Lung (tissue), 11 donors: ENCODE measurements at regions not wholly inside any gene's neighbourhood (a gene's known extent, or its start where the extent isn't known, plus 50 kb on each side); places are given as distances from the start of the nearest gene placed in this dataset.

Experiments used
- ATAC-seq: fragments of 200-7000 bp; cut with Tn5 transposase; one replicate; pipeline ENCODE4 v1.9.1; 2020; ENCODE audit warnings: moderate number of reproducible peaks; ENCODE audit not compliant: insufficient read depth, low FRiP score
- DNase-seq, 3 donors: peaks; one replicate each; pipeline ENCODE4 v3.0.0-alpha.2; 2013 to 2017
- H3K27ac ChIP-seq, 2 donors: one replicate each; pipeline ENCODE4 v1.5.1; 2013; ENCODE audit warnings: mild to moderate bottlenecking in 2 of 2, moderate library complexity in 2 of 2, control low read depth in 1 of 2, inconsistent platforms in 1 of 2, low read depth in 1 of 2, low read length in 1 of 2
- H3K27me3 ChIP-seq, 3 donors: one replicate each; pipeline ENCODE4 v1.5.1; 2013; ENCODE audit warnings: low read length in 2 of 3; ENCODE audit not compliant: control insufficient read depth in 3 of 3, insufficient read depth in 3 of 3
- H3K36me3 ChIP-seq, 4 donors: one replicate each; pipeline ENCODE4 v1.5.1; 2013; ENCODE audit warnings: low read length in 4 of 4, mild to moderate bottlenecking in 1 of 4, moderate library complexity in 1 of 4; ENCODE audit not compliant: control insufficient read depth in 4 of 4, insufficient read depth in 4 of 4
- H3K4me1 ChIP-seq, 5 donors: one replicate each; pipeline ENCODE4 v1.5.1; 2013; ENCODE audit warnings: low read length in 5 of 5, mild to moderate bottlenecking in 2 of 5, moderate library complexity in 1 of 5; ENCODE audit not compliant: control insufficient read depth in 5 of 5, insufficient read depth in 5 of 5
- H3K4me3 ChIP-seq: one replicate; pipeline ENCODE4 v1.5.1; 2013; ENCODE audit warnings: mild to moderate bottlenecking, control low read depth, moderate library complexity
- H3K9ac ChIP-seq, 2 donors: one replicate each; pipeline ENCODE4 v1.5.1; 2013; ENCODE audit warnings: low read length in 2 of 2, control low read depth in 1 of 2; ENCODE audit not compliant: insufficient read depth in 1 of 2
- H3K9me3 ChIP-seq, 4 donors: one replicate each; pipeline ENCODE4 v1.5.1; 2013; ENCODE audit warnings: low read length in 3 of 4, mild to moderate bottlenecking in 1 of 4, moderate library complexity in 1 of 4; ENCODE audit not compliant: control insufficient read depth in 4 of 4, insufficient read depth in 3 of 4
- WGBS, 2 donors: extraction: QIAGEN DNeasy Blood & Tissue Kit; methylation state at CpG; one replicate each; pipeline ENCODE4 v1.1.7; 2013; 5-methylcytosine and 5-hydroxymethylcytosine counted together
- TF ChIP-seq, protein P1 (sequence below): IDR thresholded peaks from 2 replicates; pipeline ENCODE4 v1.5.1; 2012; ENCODE audit warnings: mild to moderate bottlenecking; ENCODE audit errors: control extremely low read depth, extremely low read depth
- donor health status: control.
- donor health status: control.
- donor health status: Bipolar disorder and iron deficiency.
- donor health status: healthy.
- donor health status: DM: yes; HTN: yes; CAD: no.

- Histone ChIP-seq H3K4me3 (no peak overlapping the region), H3K36me3 (no peaks in the 10 kb centered on the region), H3K4me1 (no peaks in the 10 kb centered on the region), H3K27ac (no peak overlapping the region), H3K27me3 (peaks cover 0 to 2% (median 0%) of the 10 kb centered on the region in 3 donors), H3K9me3 (peaks cover 0 to 1% (median 0%) of the 10 kb centered on the region in 4 donors), H3K9ac (no peak overlapping the region)
- TF ChIP-seq, protein P1, sequence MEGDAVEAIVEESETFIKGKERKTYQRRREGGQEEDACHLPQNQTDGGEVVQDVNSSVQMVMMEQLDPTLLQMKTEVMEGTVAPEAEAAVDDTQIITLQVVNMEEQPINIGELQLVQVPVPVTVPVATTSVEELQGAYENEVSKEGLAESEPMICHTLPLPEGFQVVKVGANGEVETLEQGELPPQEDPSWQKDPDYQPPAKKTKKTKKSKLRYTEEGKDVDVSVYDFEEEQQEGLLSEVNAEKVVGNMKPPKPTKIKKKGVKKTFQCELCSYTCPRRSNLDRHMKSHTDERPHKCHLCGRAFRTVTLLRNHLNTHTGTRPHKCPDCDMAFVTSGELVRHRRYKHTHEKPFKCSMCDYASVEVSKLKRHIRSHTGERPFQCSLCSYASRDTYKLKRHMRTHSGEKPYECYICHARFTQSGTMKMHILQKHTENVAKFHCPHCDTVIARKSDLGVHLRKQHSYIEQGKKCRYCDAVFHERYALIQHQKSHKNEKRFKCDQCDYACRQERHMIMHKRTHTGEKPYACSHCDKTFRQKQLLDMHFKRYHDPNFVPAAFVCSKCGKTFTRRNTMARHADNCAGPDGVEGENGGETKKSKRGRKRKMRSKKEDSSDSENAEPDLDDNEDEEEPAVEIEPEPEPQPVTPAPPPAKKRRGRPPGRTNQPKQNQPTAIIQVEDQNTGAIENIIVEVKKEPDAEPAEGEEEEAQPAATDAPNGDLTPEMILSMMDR: no peak
- ATAC-seq (no peak), DNase-seq (no peak)
- 93 to 96% methylated on average over 2 of the region's 2 CpGs for WGBS, 2 donors
These were observed 213.5 kb upstream of the KCNG1 start for GRCh38 chr20:51236421-51236820.

GRCh38 chr20:51233345-51233744 is 210.4 kb upstream of the KCNG1 start:
- Histone ChIP-seq H3K9ac (no peak overlapping the region), H3K4me1 (no peaks in the 10 kb centered on the region), H3K27me3 (peaks cover 0 to 6% (median 0%) of the 10 kb centered on the region in 3 donors), H3K36me3 (no peaks in the 10 kb centered on the region), H3K27ac (no peak overlapping the region), H3K4me3 (no peak overlapping the region), H3K9me3 (peaks cover 0 to 1% (median 0%) of the 10 kb centered on the region in 4 donors)
- WGBS, 2 donors: 79 to 89% methylated on average over 6 of the region's 6 CpGs
- peak in 1 of 3 donors; percentile 0 for DNase-seq
- TF ChIP-seq, protein P1: no peak
- ATAC-seq: no peak

DNA sequence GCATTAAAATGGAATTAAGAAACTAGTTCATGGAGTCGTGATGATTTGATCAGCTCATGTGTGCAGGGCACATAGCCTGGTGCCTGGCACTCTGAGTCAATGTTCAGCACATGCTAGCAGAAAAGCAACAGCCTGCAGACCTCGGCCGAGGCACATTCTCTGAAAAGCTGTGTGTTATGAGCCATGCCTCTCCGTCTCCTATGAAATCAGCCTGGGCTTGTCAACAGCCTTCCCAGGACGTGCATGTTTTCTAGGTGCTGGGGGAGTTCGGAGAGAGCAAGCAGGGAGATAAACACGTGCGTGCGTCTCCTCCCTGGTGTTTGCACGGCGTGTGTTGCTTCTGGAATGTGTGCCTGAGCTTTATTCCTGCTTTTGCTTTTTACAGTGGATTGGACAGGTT is 207.8 kb upstream of the KCNG1 start:
- Histone ChIP-seq H3K9ac (no peak overlapping the region), H3K36me3 (no peaks in the 10 kb centered on the region), H3K9me3 (peaks cover 0 to 1% (median 0%) of the 10 kb centered on the region in 4 donors), H3K27ac (no peak overlapping the region), H3K4me3 (no peak overlapping the region), H3K27me3 (peaks cover 0 to 6% (median 0%) of the 10 kb centered on the region in 3 donors), H3K4me1 (no peaks in the 10 kb centered on the region)
- TF ChIP-seq, protein P1: no peak
- DNase-seq: no peak
- WGBS, 2 donors: 62 to 72% methylated on average over 11 of the region's 11 CpGs
- no peak for ATAC-seq

- TF ChIP-seq, protein P1: no peak
These were observed 205.9 kb upstream of the KCNG1 start for GRCh38 chr20:51228763-51229162.

More at GRCh38 chr20:51228763-51229162, 205.9 kb upstream of the KCNG1 start:
- Histone ChIP-seq H3K4me1 (no peaks in the 10 kb centered on the region), H3K27me3 (peaks cover 0 to 6% (median 0%) of the 10 kb centered on the region in 3 donors), H3K9me3 (peaks cover 0 to 1% (median 0%) of the 10 kb centered on the region in 4 donors), H3K9ac (no peak overlapping the region), H3K36me3 (no peaks in the 10 kb centered on the region), H3K27ac (no peak overlapping the region), H3K4me3 (no peak overlapping the region)
- DNase-seq: no peak
- ATAC-seq: no peak
